ENCODE measurements at regions not wholly inside any gene's neighbourhood (a gene's known extent, or its start where the extent isn't known, plus 50 kb on each side); places are given as distances from the start of the nearest gene placed in this dataset.
"Not testable (repeated sequence)": the region's sequence is repeated elsewhere in the genome, so short reads cannot be mapped to it uniquely, and the experiment has no call there.

DNA sequence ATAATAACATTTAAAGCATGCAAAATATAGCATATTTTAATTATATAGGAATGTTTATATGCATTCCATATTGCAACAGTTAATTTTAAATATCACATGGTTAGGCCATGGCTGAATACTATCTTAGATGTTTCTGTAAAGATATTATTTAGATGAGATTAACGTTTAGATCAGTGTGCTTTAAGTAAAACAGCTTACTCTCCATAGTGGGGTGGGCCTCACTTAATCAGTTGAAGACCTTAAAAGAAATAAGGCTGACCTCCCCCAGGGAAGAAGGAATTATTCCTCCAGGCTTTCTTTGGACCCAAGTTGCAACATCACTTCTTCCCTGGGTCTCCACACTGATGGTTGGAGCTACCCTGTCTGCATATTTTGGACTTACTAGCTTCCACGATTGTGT lies 1246.5 kb downstream of the TYW1 start:
- DNase-seq (ENCODE audit: low spot score): no peak

DNA sequence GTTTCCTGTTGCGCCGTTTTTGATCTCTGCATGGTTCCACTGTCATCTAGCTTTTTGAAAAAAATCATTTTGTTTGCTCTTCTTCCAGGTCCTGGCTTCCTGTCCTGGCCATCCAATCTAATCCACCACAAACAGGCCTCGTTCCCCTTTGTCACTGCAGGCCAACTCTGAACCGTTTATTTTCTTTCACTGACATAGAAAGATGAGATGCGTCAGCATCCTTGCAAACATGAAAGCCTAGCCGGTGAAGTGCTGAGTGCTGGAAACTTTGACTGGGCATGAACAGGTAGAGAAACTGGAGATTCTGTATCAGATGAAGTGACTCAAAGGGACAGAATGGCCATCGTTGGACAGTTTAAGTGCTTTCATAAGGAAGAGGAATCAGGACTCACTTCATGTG lies 1247.8 kb downstream of the TYW1 start:
- no peak for DNase-seq (ENCODE audit: low spot score)

DNA sequence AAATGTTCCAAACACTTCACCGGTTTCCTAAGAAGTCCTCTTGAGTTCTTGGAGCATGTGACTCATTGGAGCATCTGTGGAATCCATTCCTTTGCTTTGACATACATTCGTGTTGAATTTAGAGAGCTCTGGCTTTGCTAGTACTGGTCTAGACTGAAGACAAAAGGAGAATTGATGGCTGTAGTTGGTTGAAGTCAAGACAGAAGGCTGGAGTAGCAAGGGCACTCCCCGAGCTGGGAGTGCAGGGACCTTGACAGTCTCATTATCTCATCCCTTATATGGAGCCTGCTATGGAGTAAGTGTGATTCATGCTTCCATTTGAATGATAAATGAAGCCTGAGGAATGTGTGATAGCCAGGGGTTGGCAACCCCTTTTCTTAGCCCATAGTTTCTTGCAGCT lies 1249.1 kb downstream of the TYW1 start:
- peak; percentile 90 for DNase-seq (ENCODE audit: low spot score)

DNA sequence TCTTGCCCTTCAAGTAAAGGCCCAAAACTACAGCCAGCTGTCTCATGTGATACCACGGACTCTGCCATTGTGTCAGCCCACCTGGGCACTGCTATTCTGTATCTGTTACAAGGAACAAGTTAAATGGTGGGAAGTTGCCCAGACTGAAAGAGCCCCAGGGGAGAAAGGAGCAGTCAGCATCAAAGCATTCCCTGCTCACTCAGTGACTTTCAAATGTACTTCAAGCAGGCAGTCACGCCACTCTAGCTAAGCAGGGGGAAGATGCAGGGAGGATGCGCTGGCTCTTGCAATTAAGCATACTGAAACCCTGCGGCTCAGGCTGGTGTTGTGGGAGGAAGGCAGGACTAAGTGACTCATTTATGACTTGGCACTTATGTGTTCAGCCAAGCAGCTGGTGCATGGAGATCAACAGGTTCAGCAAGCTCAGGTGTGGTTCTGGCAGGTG lies 1249.6 kb downstream of the TYW1 start:
- DNase-seq (ENCODE audit: low spot score): peak; percentile 99

DNA sequence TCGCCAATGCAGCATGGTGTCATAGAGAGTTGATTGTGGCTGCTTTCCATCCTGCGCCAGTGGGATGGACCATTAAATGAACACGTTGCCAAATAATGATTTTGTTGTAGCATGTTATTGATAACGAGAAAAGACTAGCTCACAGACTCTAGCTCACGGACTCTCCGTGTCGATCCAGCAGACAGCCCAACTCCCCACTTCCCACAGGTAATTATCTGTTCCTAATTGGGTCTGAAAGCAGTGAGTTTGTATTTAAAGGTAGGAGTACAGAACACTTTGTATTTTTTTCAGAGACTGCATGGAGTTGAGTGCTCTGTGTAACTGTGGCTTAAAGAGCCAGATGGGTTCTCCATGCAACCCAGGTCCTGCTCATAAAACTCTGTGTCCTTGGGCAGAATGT lies 1250.5 kb downstream of the TYW1 start:
- no peak for DNase-seq (ENCODE audit: low spot score)

DNA sequence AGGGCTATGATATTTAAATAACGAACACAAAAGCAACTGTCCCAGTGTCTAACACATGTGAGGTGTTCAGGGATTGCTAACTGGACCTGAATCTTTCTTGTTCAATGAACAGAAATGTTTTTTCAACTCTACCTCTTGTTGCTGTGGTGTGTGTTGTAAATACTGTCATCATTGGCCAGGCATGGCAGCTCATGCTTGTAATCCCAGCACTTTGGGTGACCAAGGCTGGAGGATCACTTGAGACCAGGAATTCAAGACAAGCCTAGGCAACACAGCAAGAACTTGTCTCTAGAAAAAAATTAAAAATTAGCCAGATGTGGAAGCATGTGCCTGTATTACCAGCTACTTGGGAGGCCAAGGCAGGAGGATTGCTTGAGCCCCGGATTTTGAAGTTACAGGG lies 1250.9 kb downstream of the TYW1 start:
- peak; percentile 93 for DNase-seq (ENCODE audit: low spot score)

DNA sequence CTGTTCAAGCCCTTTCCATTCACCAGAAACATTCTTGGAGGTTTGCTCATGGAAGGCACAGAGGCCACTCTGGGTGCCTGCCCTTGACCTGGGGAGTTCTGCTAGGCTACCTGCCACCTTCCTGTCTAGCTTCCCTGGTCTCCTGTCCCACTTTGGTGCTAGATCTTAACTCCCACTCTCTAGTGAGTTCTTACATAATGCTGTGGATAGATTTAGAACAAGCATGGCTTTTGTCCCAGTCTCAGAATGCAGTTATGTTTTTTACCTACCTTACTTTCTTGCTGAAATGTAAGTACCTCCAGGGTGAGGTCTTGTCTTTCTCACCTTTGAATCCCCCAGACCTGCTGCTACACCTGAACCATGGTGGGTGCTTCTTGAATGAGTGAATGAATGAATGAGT lies 1252.3 kb downstream of the TYW1 start:
- no peak for DNase-seq (ENCODE audit: low spot score)

DNA sequence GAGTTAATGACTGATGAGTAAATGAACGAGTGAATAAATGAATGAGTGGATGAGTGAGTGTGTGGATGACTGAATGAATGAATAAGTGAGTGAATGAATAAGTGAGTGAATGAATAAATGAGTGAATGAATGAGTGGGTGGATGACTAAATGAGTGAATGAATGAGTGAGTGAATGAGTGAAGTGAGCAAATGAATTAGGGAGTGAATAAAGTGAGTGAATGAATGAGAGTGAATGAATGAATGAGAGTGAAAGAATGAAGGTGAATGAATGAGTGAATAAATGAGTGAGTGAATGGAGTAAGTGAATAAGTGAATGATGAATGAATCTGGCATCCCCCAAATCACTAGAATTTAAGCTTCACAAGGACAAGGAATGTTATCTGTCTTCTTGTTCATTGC lies 1253.0 kb downstream of the TYW1 start:
- DNase-seq (ENCODE audit: low spot score): no peak

DNA sequence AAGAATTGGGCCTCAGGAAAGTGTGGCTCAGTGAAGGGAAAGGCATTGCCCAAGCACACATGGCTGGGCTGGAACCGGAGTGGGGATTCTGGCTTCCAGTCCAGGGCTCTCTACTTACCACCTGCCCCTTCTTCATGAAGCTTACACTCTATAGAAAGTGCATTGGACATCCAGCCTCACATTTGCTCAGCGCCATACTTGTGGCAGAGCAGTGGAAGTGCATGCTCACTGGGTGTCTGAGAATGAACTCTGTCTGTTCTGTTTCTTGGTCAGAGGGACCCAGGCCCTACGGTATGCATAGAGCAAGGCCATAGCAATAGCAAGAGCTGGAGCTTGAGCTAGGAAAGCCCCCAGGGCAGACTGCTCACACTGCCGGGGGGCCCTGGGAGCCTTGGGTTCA lies 1253.5 kb downstream of the TYW1 start:
- no peak for DNase-seq (ENCODE audit: low spot score)

DNA sequence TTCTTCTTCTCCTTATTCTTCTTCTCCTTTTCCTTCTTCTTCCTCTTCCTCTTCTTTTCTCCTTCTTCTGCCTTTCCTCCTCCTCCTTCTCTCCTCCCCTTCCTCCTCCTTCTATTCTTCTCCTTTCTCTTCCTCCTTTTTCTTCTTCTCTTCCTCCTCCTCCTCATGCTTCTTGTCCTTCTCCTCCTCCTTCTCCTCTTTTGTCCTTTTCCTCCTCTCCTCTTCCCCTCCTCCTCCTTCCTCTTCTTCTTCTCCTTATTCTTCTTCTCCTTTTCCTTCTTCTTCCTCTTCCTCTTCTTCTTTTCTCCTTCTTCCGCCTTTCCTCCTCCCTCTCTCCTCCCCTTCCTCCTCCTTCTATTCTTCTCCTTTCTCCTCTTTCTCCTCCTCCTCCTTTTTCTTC lies 1258.2 kb downstream of the TYW1 start:
- not testable (repeated sequence) for DNase-seq (ENCODE audit: low spot score)

DNA sequence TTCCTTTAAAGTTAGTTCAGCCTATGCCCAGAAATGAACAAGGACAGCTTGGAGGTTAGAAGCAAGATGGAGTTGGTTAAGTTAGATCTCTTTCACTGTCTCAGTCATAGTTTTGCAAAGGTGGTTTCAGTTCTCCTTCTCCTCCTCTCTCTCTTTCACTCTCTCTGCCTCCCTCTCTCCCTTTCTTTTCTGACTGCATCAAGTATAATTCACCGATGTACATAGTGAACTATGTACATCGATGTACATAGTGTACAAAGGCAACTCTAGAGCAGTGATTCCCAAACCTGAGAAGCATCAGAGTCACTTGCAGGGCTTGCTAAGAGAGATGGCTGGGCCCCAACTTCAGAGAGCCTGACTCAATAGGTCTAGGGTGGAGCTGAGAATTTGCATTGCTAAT lies 1259.7 kb downstream of the TYW1 start:
- no peak for DNase-seq (ENCODE audit: low spot score)

DNA sequence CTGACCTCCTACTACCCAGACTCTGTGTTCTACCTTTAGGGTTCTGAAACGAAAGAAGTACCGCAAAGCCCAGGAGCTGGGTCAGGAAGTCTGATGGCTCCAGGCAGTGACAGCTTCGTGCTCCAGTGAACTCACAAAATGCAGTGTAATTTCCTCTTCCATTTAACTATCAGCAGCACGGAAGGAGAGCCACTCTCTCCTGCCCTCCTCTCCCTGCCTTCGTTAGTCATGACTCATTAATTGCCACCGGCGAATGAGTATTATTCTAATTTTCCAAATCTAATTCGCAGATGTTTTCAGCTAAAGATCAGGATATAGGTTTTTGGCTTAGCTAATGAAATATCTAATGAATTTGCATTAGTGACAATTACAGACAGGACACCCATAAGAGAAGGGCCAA lies 1262.0 kb downstream of the TYW1 start:
- DNase-seq (ENCODE audit: low spot score): peak; percentile 75

DNA sequence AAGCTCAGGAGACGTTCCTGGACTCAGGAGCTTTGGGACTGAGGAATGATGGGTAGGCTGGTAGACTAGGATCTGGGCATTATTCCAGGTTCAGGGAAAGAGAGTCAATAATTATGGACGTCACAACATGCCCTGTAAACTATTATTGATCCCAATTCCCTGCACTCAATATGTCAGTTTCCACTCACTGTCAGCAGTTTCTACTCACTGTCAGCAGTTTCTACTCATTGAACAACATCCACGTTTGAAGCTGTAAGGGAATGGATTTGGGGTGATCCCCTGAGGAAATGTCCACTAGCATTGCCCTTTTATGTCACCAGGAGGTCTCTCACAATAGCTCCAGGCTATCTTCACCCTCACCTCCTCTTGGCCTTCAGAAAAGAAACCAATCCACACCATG lies 1268.6 kb downstream of the TYW1 start:
- DNase-seq (ENCODE audit: low spot score): no peak

DNA sequence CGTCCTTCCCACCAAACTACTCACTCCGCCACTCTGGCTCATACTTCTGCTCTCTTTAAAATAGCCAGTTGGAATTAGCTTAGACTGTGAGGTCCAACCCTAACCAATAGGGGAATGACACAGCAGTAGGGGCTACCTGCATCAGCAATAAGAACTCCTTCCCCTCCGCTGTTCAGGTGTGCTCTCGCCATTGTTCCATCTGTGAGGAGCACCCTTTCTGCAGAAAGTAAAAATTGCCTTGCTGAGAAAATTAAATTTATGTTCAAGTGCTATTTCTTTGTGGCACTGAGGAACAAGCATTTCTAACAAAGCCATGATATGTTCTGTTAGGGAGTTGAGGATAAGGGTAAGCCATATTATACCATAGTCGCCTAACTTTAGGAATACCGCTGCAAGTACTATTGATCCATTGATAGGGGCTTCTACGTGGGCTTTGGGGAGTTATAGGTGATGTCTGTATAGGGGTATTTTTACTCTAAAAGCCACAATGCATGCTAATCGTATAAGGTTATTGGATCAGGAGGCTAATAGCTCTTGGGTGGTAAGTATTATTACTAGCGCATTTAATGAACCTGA lies 1269.5 kb downstream of the TYW1 start:
- DNase-seq (ENCODE audit: low spot score): no peak

DNA sequence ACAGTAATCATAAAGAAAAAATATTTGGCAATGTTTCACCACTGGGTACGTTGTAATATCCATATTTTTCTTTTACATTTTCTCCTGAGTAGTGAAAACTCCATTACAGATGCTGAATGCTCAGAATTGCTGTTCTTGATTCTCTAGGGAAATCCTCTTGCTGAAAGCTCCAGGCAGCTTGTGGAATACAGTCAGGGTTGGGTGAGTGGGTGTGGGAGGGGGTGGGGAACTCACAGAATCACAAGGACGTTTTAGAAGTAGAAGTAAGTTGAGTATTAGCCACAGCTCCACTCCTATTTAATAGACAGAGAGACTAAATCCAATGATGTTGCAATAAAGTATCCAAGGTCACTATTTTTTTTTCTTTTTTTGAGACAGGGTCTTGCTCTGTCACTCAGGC lies 1270.9 kb downstream of the TYW1 start:
- no peak for DNase-seq (ENCODE audit: low spot score)

DNA sequence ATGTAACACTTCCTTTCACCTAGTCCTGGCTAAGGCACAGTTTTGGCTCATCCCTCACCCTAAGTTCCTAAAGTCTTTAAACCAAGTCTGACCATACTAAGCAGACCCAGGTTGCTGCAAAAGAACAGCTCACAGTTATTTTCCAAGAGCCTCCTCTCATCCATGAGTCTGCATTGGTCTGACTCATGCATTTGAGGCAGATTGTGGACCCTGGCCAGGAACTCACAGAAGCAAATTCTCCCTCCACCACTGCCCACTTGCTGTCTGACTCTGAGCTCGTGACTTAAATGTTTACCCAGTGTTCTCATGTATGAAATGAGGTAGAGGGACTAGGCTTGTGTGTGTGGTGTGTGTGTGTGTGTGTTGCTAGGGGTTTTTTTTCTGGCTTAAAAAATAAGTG lies 1272.8 kb downstream of the TYW1 start:
- peak; percentile 97 for DNase-seq (ENCODE audit: low spot score)

DNA sequence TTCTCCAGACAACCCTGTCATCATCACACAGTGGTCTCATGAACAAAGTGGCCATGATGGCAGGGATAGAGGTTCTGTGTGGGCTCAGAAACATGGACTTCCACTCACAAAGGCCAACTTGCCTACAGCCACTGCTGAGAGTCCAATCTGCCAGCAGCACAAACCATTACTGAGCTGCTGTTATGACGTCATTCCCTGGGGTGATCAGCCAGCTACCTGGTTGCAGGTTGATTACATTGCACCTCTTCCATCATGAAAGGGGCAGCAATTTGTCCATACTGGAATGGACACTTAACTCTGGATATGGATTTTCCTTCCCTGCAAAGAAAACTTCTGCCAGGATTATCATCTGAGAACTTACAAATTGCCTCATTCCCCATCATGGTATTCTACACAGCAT lies 1275.9 kb downstream of the TYW1 start:
- DNase-seq (ENCODE audit: low spot score): no peak

DNA sequence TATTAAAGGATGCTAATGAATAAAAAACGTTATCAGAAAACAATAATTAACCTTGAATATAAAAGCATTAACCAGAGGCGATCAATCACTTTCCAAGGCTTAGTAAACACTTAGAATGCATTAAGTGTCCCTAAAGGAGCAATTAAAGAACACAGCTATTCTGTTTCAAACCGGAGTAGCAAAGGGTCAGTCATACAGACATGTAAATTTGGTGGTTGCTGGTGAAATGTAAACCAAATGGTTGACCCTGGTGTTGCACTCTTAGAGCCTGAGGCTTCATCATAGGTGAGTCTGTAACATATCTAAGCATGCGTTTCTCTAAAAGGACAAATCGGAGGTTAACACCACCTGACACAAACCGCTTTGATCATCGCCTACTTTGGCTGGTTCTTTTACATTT lies 1280.1 kb downstream of the TYW1 start:
- no peak for DNase-seq (ENCODE audit: low spot score)

DNA sequence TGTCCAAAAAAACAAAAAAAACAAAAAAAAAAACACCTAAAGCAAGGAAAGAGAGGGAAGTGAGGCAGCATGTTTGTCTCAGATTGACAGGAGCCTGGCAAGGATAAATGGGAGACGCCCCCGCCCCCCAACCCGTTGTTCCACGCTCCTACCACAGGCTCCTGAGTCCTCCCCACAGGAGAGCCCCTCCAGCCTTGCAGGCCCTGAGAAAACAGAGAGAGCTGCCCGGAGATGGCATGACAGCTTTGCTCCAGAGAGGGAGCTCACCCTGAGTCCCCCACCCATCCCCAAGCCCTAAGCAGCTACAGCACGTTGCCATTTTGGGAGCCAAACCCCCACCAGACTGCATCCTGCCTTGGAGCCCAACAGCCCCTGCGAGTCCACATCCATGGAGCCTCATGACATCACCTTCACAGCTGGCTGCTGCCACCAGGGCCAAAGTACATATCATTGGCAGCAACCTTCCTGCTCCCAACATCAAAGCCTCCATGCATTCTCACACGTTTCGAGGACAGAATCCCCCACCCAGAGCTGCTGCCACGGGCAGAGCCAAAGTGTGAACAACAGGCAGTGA lies 1283.3 kb downstream of the TYW1 start:
- no peak for DNase-seq (ENCODE audit: low spot score)

DNA sequence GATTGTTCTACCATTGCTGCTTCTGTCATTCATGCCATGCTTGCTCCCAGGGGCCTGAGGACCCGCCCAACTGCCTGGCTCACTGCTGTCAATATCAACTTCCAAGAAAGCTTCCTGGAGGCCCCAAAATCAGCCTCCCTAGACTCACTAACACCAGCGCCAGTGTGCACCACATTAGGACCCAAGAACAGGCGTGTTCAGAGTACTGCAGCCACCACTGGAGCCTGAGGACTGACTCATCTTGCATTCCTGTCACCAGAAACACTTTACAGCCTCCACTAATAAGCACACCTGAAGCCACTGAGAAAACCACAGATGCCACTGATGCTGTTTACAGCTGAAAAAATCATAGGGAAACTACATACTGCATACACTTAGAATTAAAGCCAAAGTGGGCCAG lies 1284.3 kb downstream of the TYW1 start:
- DNase-seq (ENCODE audit: low spot score): peak; percentile 19

DNA sequence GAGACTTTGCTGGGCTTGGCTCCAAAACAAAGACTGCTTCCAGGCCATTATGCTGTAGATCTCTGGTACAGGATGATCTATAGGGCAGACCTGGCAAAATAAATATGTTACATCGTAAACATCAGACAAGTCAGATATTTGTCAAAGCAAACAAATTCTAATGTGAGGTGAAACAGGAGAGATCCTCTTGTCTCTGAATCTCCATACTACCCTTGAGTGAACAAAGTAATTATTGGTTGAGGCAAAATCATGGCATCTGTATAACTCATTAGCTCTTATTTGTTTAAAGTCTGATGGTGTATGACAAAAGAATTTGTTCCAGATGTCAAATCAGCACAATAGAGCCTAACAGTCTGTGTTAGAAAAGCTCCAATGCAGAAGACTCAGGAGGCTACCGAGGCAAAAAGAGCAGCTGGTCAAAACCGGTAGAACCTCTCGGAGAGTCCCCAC lies 1291.5 kb downstream of the TYW1 start:
- DNase-seq (ENCODE audit: low spot score): no peak

DNA sequence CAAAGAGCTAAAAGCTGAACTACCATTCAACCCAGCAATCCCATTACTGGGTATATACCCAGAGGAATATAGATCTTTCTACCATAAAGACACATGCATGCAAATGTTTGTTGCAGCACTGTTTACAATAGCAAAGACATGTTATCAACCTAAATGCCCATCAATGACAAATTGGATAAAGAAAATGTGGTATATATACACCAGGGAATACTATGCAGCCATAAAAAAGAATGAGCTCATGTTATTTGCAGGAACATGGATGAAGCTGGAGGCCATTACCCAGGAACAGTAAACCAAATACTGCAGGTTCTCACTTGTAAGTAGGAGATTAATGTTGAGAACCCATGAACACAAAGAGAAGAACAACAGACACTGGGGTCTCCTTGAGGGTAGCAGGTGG lies 1295.1 kb downstream of the TYW1 start:
- no peak for DNase-seq (ENCODE audit: low spot score)

DNA sequence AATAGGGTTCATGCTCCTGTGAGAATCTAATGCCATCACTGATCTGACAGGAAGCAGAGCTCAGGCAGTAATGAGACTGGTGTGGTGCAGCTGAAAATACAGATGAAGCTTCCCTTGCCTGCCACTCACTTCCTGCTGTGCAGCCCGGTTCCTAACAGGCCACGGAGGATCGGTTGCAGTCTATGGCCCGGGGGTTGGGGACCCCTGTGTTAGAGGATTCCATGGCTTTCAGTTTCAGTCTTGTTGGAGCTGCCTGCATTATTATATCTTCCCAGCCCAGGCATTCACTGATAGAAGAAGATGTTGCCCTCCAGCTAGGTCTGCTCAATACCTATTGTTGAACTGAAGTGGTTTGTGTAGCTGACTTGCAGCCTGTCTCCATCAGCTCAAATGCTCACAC lies 1298.8 kb downstream of the TYW1 start:
- no peak for DNase-seq (ENCODE audit: low spot score)

DNA sequence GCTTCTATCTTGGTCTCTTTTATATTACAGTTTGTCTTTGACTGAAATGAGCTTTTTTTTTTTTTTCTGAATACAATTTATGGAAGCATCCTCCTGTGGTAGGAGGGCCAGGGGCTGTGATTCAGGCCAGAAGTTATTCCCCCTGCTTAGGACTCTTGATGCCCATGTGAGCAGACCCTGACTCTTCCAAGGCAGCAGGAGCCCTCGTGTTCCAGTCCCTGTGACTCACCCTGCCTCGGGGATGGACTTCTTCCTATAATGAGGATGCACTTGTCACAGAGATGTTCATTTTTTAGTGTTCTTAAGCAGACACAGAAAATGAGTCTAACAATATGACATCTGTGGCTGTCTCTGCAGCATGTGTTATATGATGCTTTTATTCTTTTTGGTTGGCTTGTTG lies 1293.7 kb upstream of the AUTS2 start:
- no peak for DNase-seq (ENCODE audit: low spot score)

Data from kidney tubule cell (primary cell).